SU-DHL-6 (cell line): ENCODE measurements at regions not wholly inside any gene's neighbourhood (a gene's known extent, or its start where the extent isn't known, plus 50 kb on each side); places are given as distances from the start of the nearest gene placed in this dataset.

Experiments used
- H2AFZ ChIP-seq: fragments of 200-600 bp; sonication (generic); 2 replicates; pipeline ENCODE4 v1.6.1; 2014; ENCODE audit warnings: low read depth, mild to moderate bottlenecking, moderate library complexity, mixed read lengths, antibody characterized with exemption, low read length; ENCODE audit not compliant: severe bottlenecking
- H3F3A ChIP-seq: fragments of 200-600 bp; shearing (Covaris generic); 2 replicates; pipeline ENCODE4 v1.6.0; 2016; ENCODE audit warnings: antibody characterized with exemption, mild to moderate bottlenecking; ENCODE audit not compliant: insufficient read depth
- H3K27ac ChIP-seq: fragments of 200-600 bp; sonication (generic); 2 replicates; pipeline ENCODE4 v1.5.1; 2016; ENCODE audit warnings: low read depth, mild to moderate bottlenecking, low read length, moderate library complexity, mixed read lengths
- H3K27me3 ChIP-seq: fragments of 200-600 bp; sonication (generic), shearing (Covaris generic); 2 replicates; pipeline ENCODE4 v1.6.0; 2014; ENCODE audit warnings: mild to moderate bottlenecking, low read length
- H3K36me3 ChIP-seq: fragments of 200-600 bp; sonication (generic); 2 replicates; pipeline ENCODE4 v1.6.1; 2014; ENCODE audit warnings: mild to moderate bottlenecking, low read length, mixed read lengths
- H3K4me2 ChIP-seq: fragments of 300-600, 200-600 bp; shearing (Covaris generic), sonication (generic); 2 replicates; pipeline ENCODE4 v1.6.0; 2014; ENCODE audit warnings: low read length, low read depth, mild to moderate bottlenecking; ENCODE audit not compliant: poor library complexity, severe bottlenecking
- H3K4me3 ChIP-seq: fragments of 200-600 bp; sonication (generic); 2 replicates; pipeline ENCODE4 v1.5.1; 2014; ENCODE audit warnings: antibody characterized with exemption, low read length, mild to moderate bottlenecking, mixed read lengths; ENCODE audit not compliant: insufficient read depth, poor library complexity, severe bottlenecking
- H3K79me2 ChIP-seq: fragments of 200-600 bp; sonication (generic); 2 replicates; pipeline ENCODE4 v1.6.1; 2014; ENCODE audit warnings: mild to moderate bottlenecking, low read length, moderate library complexity; ENCODE audit not compliant: insufficient read depth
- H3K9ac ChIP-seq: fragments of 200-600 bp; sonication (generic); 2 replicates; pipeline ENCODE4 v1.7.0; 2014; ENCODE audit warnings: mild to moderate bottlenecking, low read length
- H3K9me2 ChIP-seq: fragments of 200-600 bp; sonication (generic); replicated peaks from 2 replicates; pipeline ENCODE4 v1.6.1; 2014; ENCODE audit warnings: low read length; ENCODE audit not compliant: insufficient read depth
- H3K9me3 ChIP-seq: fragments of 200-600 bp; sonication (generic); 2 replicates; pipeline ENCODE4 v1.6.1; 2014; ENCODE audit warnings: low read length, mixed read lengths; ENCODE audit not compliant: insufficient read depth
- H4K20me1 ChIP-seq: fragments of 200-600 bp; sonication (generic); 2 replicates; pipeline ENCODE4 v1.6.1; 2014; ENCODE audit warnings: low read depth, mild to moderate bottlenecking, antibody characterized with exemption, low read length, moderate library complexity, mixed read lengths
- CTCF ChIP-seq: fragments of 200-600 bp; sonication (generic); IDR thresholded peaks from one replicate; pipeline ENCODE4 v1.5.1; 2017; ENCODE audit warnings: antibody characterized with exemption, mild to moderate bottlenecking, low read length, moderate library complexity; ENCODE audit not compliant: insufficient read depth, poor library complexity, severe bottlenecking
- EZH2phosphoT487 ChIP-seq: fragments of 200-600 bp; sonication (generic), shearing (Covaris generic); conservative IDR thresholded peaks from 2 replicates; pipeline ENCODE4 v1.6.1; 2018; ENCODE audit warnings: mild to moderate bottlenecking, antibody characterized with exemption, low read length, moderate library complexity, mixed read lengths

- no peaks in the 10 kb centered on the region for H3K27me3 ChIP-seq
- H3K9me2 ChIP-seq = no peaks in the 10 kb centered on the region
Measured at GRCh38 chr10:26647602-26648244, 49.8 kb upstream of the PDSS1 start.

More at GRCh38 chr10:26647602-26648244, 49.8 kb upstream of the PDSS1 start:
- Histone ChIP-seq H3K36me3 (no peaks in the 10 kb centered on the region), H4K20me1 (no peaks in the 10 kb centered on the region), H3K9me3 (no peaks in the 10 kb centered on the region), H3K79me2 (no peaks in the 10 kb centered on the region), H3K4me3 (no peak overlapping the region), H3K4me2 (no peak overlapping the region), H2AFZ (no peak overlapping the region), H3F3A (no peaks in the 10 kb centered on the region), H3K27ac (no peak overlapping the region), H3K9ac (no peak overlapping the region)
- TF ChIP-seq CTCF (no peak), EZH2phosphoT487 (no peak)
